Suppressor macrophage (primary cell): ENCODE measurements at regions not wholly inside any gene's neighbourhood (a gene's known extent, or its start where the extent isn't known, plus 50 kb on each side); places are given as distances from the start of the nearest gene placed in this dataset.
A peak's percentile ranks its signal among the peaks of the same experiment; 100 is the strongest.
"Not testable (repeated sequence)": the region's sequence is repeated elsewhere in the genome, so short reads cannot be mapped to it uniquely, and the experiment has no call there.

Experiments used
- DNase-seq, 4 experiments: peaks; one replicate each; pipeline ENCODE4 v3.0.0-alpha.2; 2020 to 2022

GRCh38 chr22:22716136-22716665 is 71.8 kb downstream of the GGTLC2 start:
- DNase-seq, result no peak

GRCh38 chr22:22717664-22718063 is 73.2 kb downstream of the GGTLC2 start:
- no peak for DNase-seq

DNA sequence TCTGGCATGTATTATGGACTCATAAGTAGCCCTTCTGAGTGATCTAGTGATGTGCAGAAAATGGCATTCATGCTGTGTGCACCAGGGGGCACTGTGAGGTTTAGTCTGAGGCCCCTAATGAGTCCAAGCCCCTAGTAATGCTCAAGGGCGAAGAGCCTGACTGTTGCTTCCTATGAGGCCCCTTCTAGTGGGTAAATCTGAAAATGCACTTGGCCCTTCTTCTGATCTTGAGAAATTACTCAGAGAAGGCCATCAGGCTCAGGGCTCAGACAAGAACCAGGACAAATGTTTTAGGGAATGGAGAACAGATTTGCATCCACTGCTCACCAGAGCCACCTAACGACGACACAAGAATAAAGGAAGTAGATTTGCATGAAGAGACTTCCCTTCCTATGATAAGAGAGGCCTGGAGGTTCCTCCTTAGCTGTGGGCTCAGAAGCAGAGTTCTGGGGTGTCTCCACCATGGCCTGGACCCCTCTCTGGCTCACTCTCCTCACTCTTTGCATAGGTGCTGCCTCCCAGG is 75.8 kb downstream of the GGTLC2 start:
- DNase-seq, result peak; percentile 75 to 91 (median 84)

DNA sequence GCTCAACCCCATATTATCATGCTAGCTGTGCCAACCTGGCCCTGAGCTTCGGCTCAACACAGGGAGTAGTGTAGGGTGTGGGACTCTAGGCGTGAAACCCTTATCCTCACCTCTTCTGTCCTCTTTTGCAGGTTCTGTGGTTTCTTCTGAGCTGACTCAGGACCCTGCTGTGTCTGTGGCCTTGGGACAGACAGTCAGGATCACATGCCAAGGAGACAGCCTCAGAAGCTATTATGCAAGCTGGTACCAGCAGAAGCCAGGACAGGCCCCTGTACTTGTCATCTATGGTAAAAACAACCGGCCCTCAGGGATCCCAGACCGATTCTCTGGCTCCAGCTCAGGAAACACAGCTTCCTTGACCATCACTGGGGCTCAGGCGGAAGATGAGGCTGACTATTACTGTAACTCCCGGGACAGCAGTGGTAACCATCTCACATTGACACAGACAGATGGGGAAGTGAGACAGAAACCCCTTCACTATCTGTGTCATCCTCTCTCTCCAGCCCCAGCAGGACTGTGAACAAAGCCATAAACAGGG is 76.4 kb downstream of the GGTLC2 start:
- peak; percentile 90 to 96 (median 91) for DNase-seq

- peak; percentile 93 to 96 (median 95) for DNase-seq
Observed at GRCh38 chr22:22721681-22722354, 77.4 kb downstream of the GGTLC2 start.

GRCh38 chr22:22728382-22728781 is 84.0 kb downstream of the GGTLC2 start:
- no peak for DNase-seq

DNA sequence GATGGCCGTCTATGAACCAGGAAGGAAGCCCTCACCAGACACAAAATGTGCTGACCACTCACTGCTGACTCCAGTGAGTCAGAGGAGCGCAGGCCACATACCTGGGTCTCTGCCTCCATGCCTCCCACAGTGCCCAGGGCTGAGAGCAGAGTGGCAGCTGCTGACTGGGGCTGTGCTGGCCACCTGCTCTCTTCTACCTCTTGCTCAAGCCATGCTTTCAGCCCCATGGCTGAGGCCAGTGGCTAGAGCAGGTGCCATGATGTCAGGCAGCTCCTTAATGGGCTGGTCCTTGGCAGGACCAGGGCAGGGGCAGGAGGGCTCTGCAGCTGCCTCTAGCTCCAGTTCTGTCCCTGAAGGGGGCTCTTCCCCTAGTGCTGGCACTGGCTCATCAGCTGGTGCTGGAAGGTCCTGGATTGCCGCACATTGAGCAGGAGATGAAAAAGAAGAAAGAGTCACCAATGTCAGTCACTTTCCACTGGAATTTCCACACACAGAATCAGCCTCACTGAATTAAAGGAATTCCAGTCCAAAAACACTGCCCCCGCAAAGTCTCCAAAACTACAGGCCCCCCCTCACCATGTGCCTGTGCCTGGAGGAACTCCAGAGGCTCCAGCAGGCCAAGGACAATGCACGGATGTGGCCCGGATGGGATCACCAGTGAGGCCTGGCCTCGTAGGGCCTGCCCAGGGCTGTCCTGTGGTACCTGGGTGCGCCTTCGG is 86.4 kb downstream of the GGTLC2 start:
- DNase-seq, result peak; percentile 54 to 69 (median 66)

DNA sequence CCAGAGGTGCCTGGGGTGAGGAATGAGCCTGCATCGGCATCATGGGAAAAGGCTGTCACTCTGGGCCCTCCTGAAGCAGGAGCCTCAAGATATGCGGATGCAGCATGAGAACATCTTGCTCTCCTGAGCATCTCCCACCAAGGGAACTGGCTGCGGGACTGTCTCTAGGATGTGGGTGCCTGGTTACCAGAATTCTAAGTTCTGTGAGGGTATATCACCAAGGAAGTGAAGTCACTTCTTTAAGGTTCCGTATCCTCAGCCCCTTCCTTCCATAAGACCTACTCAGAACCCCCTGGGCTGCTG is 86.9 kb downstream of the GGTLC2 start:
- no peak for DNase-seq

- not testable (repeated sequence) for DNase-seq
Observed at GRCh38 chr22:22733006-22733405, 88.6 kb downstream of the GGTLC2 start.

GRCh38 chr22:22733881-22734373 is 89.5 kb downstream of the GGTLC2 start:
- no peak for DNase-seq

DNA sequence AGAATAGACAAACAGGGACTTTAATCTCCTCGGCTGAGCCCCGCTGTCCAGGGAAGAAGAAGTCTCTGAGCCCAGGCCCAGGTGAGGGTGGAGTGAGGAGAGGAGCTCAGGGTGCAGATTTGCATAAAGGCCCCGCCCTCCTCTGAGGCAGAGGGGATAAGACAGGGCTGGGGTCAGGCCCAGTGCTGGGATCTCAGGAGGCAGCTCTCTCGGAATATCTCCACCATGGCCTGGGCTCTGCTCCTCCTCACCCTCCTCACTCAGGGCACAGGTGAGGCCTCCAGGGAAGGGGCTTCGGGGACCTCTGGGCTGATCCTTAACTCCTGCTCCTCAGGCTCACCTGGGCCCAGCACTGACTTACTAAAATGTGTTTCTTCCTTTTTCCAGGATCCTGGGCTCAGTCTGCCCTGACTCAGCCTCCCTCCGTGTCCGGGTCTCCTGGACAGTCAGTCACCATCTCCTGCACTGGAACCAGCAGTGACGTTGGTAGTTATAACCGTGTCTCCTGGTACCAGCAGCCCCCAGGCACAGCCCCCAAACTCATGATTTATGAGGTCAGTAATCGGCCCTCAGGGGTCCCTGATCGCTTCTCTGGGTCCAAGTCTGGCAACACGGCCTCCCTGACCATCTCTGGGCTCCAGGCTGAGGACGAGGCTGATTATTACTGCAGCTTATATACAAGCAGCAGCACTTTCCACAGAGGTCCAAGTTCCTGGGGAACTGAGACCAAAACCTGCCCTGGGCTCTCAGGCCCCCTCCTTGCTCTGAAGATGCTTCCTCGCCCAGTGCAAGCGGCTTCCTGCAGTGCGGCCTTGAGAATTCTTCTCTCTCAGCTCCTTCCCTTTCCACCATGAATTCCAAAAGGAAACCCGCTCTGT is 90.2 kb downstream of the GGTLC2 start:
- not testable (repeated sequence) for DNase-seq

DNA sequence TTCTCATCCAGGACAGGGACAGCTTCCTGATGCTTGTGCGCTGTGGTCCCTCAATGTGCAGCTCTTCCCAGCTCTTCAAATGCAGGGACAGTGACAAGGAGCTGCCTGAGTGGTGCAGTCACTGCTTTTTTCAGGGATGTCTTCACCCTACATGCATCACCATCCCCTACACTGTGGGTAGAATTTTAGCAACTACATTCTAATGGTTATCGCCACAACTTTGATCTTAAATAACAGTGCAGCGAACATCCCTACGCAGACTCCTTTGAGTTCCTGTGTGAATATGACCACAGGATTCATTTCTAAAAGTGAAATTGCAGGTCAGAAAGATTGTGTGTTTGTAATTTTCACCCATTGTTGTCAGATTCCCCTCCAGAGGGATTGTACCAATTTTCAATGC is 90.9 kb downstream of the GGTLC2 start:
- DNase-seq, result not testable (repeated sequence)

GRCh38 chr22:22735695-22736611 is 91.5 kb downstream of the GGTLC2 start:
- DNase-seq, result no peak

- no peak for DNase-seq
Observed at GRCh38 chr22:22737590-22737989, 93.2 kb downstream of the GGTLC2 start.

DNA sequence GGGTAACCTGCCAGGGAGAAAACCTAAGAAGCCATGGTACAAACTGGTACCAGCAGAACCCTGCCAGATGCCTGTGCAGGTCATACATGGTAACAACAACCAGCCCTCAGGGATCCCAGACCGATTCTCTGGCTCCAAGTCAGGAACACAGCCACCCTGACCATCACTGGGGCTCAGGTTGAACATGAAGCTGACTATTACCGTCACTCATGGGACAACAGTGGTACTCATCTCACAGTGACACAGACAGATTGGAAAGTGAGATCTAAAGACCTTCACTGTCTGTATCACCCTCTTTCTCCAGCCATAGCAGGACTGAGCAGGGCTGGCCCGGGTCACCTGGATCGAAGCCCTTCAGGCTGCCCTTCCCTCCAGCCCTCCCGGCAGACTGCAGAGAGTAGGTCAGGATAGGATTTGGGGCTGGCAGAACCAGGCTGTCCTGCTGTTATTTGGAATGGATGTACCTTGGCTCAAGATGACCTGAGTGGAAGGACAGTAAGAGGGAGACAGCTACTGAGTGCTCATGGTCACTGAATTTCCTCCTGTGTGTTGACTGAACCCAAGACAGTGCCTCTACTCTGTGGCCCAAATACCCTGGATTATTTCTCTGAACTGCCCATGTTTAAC is 94.7 kb downstream of the GGTLC2 start:
- DNase-seq, result no peak

GRCh38 chr22:22740560-22741276 is 96.3 kb downstream of the GGTLC2 start:
- no peak for DNase-seq

DNA sequence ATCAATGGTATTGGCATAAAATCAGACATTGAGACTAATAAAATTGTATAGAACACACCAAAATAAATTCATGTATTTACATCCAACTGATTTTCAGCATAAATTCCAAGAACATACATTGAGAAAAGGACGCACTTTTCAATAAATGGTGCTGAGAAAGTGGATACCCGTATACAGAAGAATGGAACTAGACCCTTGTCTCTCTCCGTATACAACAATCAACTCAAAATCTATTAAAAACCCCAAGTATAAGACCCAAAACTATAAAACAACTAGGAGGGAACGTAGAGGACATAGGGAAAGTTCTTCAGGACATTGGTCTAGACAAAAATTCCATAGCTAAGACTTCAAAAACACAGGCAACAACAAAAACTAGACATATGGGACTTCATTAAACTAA is 97.4 kb downstream of the GGTLC2 start:
- no peak for DNase-seq

DNA sequence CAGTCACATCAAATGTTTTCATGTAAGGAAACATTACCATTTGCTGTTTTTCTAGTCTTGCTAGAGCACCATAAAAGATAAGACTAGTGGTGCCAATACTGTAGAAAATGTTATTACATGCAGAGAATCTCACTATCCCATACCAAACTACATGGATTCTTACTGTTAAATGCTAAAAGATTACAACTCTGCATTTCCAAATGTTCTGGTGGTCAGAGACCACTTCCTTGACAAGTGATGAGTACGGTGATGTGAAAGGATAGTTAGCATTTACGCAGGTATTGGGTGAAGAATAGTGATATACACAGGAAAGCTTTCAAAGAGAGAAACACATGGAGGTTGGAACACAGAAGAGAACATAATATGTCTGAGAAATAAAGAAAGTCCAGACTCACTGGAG is 98.2 kb downstream of the GGTLC2 start:
- no peak for DNase-seq

DNA sequence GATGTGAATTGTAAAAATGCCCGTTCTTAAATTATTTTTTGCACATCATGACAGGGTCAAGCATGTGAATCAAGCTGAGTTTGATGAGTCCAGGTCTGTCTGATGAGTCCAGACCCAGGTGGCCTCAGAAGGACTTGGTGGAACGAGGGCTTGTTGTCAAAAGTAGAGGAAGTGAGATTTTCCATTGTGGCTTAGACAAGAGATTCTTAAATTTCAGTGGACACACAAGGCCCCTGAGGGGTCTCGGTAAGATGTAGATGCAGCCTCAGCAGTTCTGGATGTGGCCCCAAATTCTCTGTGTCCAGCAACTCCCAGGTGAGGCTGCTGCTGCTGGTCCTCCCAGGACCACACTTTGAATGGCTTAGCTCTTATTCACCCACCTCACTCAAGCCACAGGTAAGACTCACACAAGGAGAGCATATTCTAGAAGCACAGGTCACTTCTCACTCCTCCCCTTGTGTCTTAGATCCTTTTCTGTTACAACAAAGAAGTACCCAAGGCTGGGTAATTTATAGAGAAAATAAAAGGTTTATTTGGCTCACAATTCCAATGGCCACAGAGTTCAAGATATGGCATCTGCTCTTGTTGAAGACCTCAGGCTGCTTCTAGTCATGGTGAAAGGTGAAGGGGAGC is 98.8 kb downstream of the GGTLC2 start:
- DNase-seq, result no peak
